NCI-H82 (cell line): ENCODE measurements at regions not wholly inside any gene's neighbourhood (a gene's known extent, or its start where the extent isn't known, plus 50 kb on each side); places are given as distances from the start of the nearest gene placed in this dataset.
A peak's percentile ranks its signal among the peaks of the same experiment; 100 is the strongest.

Experiments
- DNase-seq: peaks from one replicate; lab custom pipeline; 2025; lab: John Stamatoyannopoulos, UW

- no peak for DNase-seq
These were observed 568.7 kb downstream of the MED13L start for GRCh38 chr12:115708801-115709200.

GRCh38 chr12:115700896-115701465 lies 576.5 kb downstream of the MED13L start:
- DNase-seq = no peak

GRCh38 chr12:115700081-115700480 lies 577.4 kb downstream of the MED13L start:
- DNase-seq = no peak

GRCh38 chr12:115698257-115698656 lies 579.2 kb downstream of the MED13L start:
- DNase-seq = no peak

- DNase-seq = peak; percentile 96
These were observed 580.2 kb downstream of the MED13L start for GRCh38 chr12:115697340-115697739.

- DNase-seq = no peak
These were observed 582.9 kb downstream of the MED13L start for GRCh38 chr12:115694564-115694963.

GRCh38 chr12:115693970-115694369 lies 583.5 kb downstream of the MED13L start:
- no peak for DNase-seq

- DNase-seq = no peak
These were observed 586.4 kb downstream of the MED13L start for GRCh38 chr12:115691123-115691522.

- DNase-seq = peak; percentile 92
These were observed 590.4 kb downstream of the MED13L start for GRCh38 chr12:115687094-115687493.

- DNase-seq = no peak
These were observed 594.2 kb downstream of the MED13L start for GRCh38 chr12:115683240-115683780.

GRCh38 chr12:115680967-115681366 lies 596.5 kb downstream of the MED13L start:
- no peak for DNase-seq

- DNase-seq = no peak
These were observed 604.9 kb downstream of the MED13L start for GRCh38 chr12:115672506-115673080.

GRCh38 chr12:115672086-115672485 lies 605.4 kb downstream of the MED13L start:
- DNase-seq = no peak

- DNase-seq = peak; percentile 6
These were observed 606.6 kb downstream of the MED13L start for GRCh38 chr12:115670869-115671268.

GRCh38 chr12:115667116-115667515 lies 610.4 kb downstream of the MED13L start:
- peak; percentile 78 for DNase-seq

GRCh38 chr12:115666168-115666567 lies 611.3 kb downstream of the MED13L start:
- DNase-seq = no peak

- no peak for DNase-seq
These were observed 616.4 kb downstream of the MED13L start for GRCh38 chr12:115661112-115661511.

- no peak for DNase-seq
These were observed 617.2 kb downstream of the MED13L start for GRCh38 chr12:115660211-115660805.

GRCh38 chr12:115659422-115659821 lies 618.1 kb downstream of the MED13L start:
- DNase-seq = no peak

- no peak for DNase-seq
These were observed 620.1 kb downstream of the MED13L start for GRCh38 chr12:115657081-115658013.

GRCh38 chr12:115650026-115650425 lies 627.5 kb downstream of the MED13L start:
- DNase-seq = no peak

- no peak for DNase-seq
These were observed 629.0 kb downstream of the MED13L start for GRCh38 chr12:115648463-115648862.
